Colonic mucosa (tissue), 4 donors: ENCODE measurements at regions not wholly inside any gene's neighbourhood (a gene's known extent, or its start where the extent isn't known, plus 50 kb on each side); places are given as distances from the start of the nearest gene placed in this dataset.

Experiments used
- DNase-seq: peaks from one replicate; pipeline ENCODE4 v3.0.0-alpha.2; 2020
- H3K27ac ChIP-seq: fragments of 200-600 bp; one replicate; pipeline ENCODE4 v1.8.0; 2021
- H3K27me3 ChIP-seq: fragments of 200-600 bp; one replicate; pipeline ENCODE4 v1.8.0; 2021
- H3K36me3 ChIP-seq: fragments of 200-600 bp; one replicate; pipeline ENCODE4 v1.8.0; 2021
- H3K4me1 ChIP-seq: fragments of 200-600 bp; one replicate; pipeline ENCODE4 v1.8.0; 2021; ENCODE audit warnings: mild to moderate bottlenecking
- H3K4me3 ChIP-seq: fragments of 200-600 bp; one replicate; pipeline ENCODE4 v1.8.0; 2021
- H3K9ac ChIP-seq, 2 donors: one replicate each; pipeline ENCODE4 v1.7.0; 2013; ENCODE audit warnings: control low read depth in 2 of 2, low read depth in 2 of 2, low read length in 2 of 2
- H3K9me3 ChIP-seq: fragments of 200-600 bp; one replicate; pipeline ENCODE4 v1.8.0; 2021
- CTCF ChIP-seq: fragments of 200-600 bp; IDR thresholded peaks from one replicate; pipeline ENCODE4 v1.8.0; 2022; ENCODE audit warnings: antibody characterized with exemption, mild to moderate bottlenecking
- intact Hi-C: fragments of 100-400 bp; cut with DNase I; formaldehyde crosslinking; loops from one replicate; pipeline ENCODE4 v1.14.1; 2022
- donor health status: healthy.
- donor health status: DM: no; HTN: no; CAD: no.
- donor health status: DM: no; HTN: no; CAD: no.

GRCh38 chr17:71173991-71174390 lies 946.8 kb upstream of the SOX9 start:
- no peak for TF ChIP-seq CTCF
- intact Hi-C loops, result no loop called here
- Histone ChIP-seq H3K27me3 (no peaks in the 10 kb centered on the region), H3K4me1 (no peaks in the 10 kb centered on the region), H3K4me3 (no peak overlapping the region), H3K36me3 (no peaks in the 10 kb centered on the region), H3K9me3 (no peaks in the 10 kb centered on the region), H3K27ac (no peak overlapping the region), H3K9ac (no peak overlapping the region)
- no peak for DNase-seq

GRCh38 chr17:71176331-71176730 lies 944.5 kb upstream of the SOX9 start:
- Histone ChIP-seq H3K4me1 (no peaks in the 10 kb centered on the region), H3K9ac (no peak overlapping the region), H3K36me3 (no peaks in the 10 kb centered on the region), H3K4me3 (no peak overlapping the region), H3K27me3 (no peaks in the 10 kb centered on the region), H3K27ac (no peak overlapping the region), H3K9me3 (no peaks in the 10 kb centered on the region)
- intact Hi-C loops, result no loop called here
- DNase-seq, result no peak
- TF ChIP-seq CTCF, result no peak

GRCh38 chr17:71176928-71177443 lies 943.8 kb upstream of the SOX9 start:
- DNase-seq, result no peak
- no peak overlapping the region for H3K27ac ChIP-seq
- H3K4me3 ChIP-seq, result no peak overlapping the region

GRCh38 chr17:71180801-71181385 lies 939.9 kb upstream of the SOX9 start:
- Histone ChIP-seq H3K36me3 (no peaks in the 10 kb centered on the region), H3K4me1 (no peaks in the 10 kb centered on the region), H3K4me3 (no peak overlapping the region), H3K27me3 (no peaks in the 10 kb centered on the region), H3K9me3 (no peaks in the 10 kb centered on the region), H3K9ac (no peak overlapping the region), H3K27ac (no peak overlapping the region)
- TF ChIP-seq CTCF, result no peak
- peak; percentile 70 for DNase-seq
- intact Hi-C loops, result no loop called here

More at GRCh38 chr17:71176928-71177443, 943.8 kb upstream of the SOX9 start:
- no peaks in the 10 kb centered on the region for H3K9me3 ChIP-seq
- no peak overlapping the region for H3K9ac ChIP-seq
- no peaks in the 10 kb centered on the region for H3K27me3 ChIP-seq
- intact Hi-C loops, result no loop called here
- no peaks in the 10 kb centered on the region for H3K4me1 ChIP-seq
- TF ChIP-seq CTCF, result no peak
- no peaks in the 10 kb centered on the region for H3K36me3 ChIP-seq

- no peak overlapping the region for H3K4me3 ChIP-seq
- intact Hi-C loops, result no loop called here
- H3K9me3 ChIP-seq, result no peaks in the 10 kb centered on the region
- TF ChIP-seq CTCF, result no peak
- H3K9ac ChIP-seq, result no peak overlapping the region
- H3K27ac ChIP-seq, result no peak overlapping the region
- no peaks in the 10 kb centered on the region for H3K4me1 ChIP-seq
- no peak for DNase-seq
- H3K27me3 ChIP-seq, result no peaks in the 10 kb centered on the region
- no peaks in the 10 kb centered on the region for H3K36me3 ChIP-seq
These were observed 937.7 kb upstream of the SOX9 start for GRCh38 chr17:71183066-71183660.
